ENCODE measurements at regions not wholly inside any gene's neighbourhood (a gene's known extent, or its start where the extent isn't known, plus 50 kb on each side); places are given as distances from the start of the nearest gene placed in this dataset.

- H3K9me3 ChIP-seq (replicated peaks; ENCODE audit: control insufficient read depth, insufficient read depth, low read depth, low read length): no peaks in the 10 kb centered on the region
- in situ Hi-C loops (cut with MboI): no loop called here
- no peaks in the 10 kb centered on the region for H3K79me2 ChIP-seq (ENCODE audit: control insufficient read depth, insufficient read depth, low read length)
- peaks cover 18 to 29% of the 10 kb centered on the region in 2 experiments for H3K4me1 ChIP-seq (replicated peaks in 1 of 2; ENCODE audit: control insufficient read depth in 2 of 2, insufficient read depth in 2 of 2, low read length in 2 of 2)
- no TSS peak for BruUV-seq (replicated peaks)
- intact Hi-C loops (cut with micrococcal nuclease): no loop called here
- TF ChIP-seq, protein P1, sequence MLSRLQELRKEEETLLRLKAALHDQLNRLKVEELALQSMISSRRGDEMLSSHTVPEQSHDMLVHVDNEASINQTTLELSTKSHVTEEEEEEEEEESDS (CRISPR knock-in tag; IDR thresholded peaks at IDR 0.05): no peak
- no peak for TF ChIP-seq ZNF431 (CRISPR knock-in tag; IDR thresholded peaks at IDR 0.05)
- POLR2A ChIA-PET: interaction anchor here (0.7 kb wide), 1 partner anchor 18 kb away, joined by 3 read pairs; no protein-coding TSS in a partner anchor
- H3K27me3 ChIP-seq (ENCODE audit: control insufficient read depth in 2 of 2, insufficient read depth in 2 of 2, low read length in 2 of 2): no peaks in the 10 kb centered on the region
- no peak overlapping the region for H3K9ac ChIP-seq (ENCODE audit: insufficient read depth in 1 of 2, low read depth in 2 of 2, low read length in 2 of 2)
- DNase-seq (ENCODE audit: extremely low read depth in 1 of 4, low spot score in 3 of 4): no peak
- 64% methylated on average over 5 of the region's 5 CpGs for WGBS (ENCODE audit: insufficient coverage, low coverage, missing lambda C conversion rate)
- FAIRE-seq: no peak
- no peak overlapping the region for H3K4me2 ChIP-seq (ENCODE audit: insufficient read depth, low read length)
- CTCF ChIA-PET (ENCODE audit: low intra/inter-chr PET ratio): no interaction called here
- no peaks in the 10 kb centered on the region for H3K9me1 ChIP-seq (ENCODE audit: control insufficient read depth, insufficient read depth, low read length)
- no peak overlapping the region for H2AFZ ChIP-seq (ENCODE audit: low read depth, low read length)
- no peak overlapping the region for H3K27ac ChIP-seq (ENCODE audit: extremely low read depth, low read depth, low read length)
- no peak overlapping the region for H3K4me3 ChIP-seq
- no peak for ATAC-seq
- no peaks in the 10 kb centered on the region for H4K20me1 ChIP-seq (replicated peaks; ENCODE audit: control insufficient read depth, insufficient read depth, low read length)
- no peaks in the 10 kb centered on the region for H3K36me3 ChIP-seq (ENCODE audit: control insufficient read depth, insufficient read depth, low read length)
Measured at GRCh38 chr5:124633209-124633608, 113.2 kb downstream of the ZNF608 start.

DNA sequence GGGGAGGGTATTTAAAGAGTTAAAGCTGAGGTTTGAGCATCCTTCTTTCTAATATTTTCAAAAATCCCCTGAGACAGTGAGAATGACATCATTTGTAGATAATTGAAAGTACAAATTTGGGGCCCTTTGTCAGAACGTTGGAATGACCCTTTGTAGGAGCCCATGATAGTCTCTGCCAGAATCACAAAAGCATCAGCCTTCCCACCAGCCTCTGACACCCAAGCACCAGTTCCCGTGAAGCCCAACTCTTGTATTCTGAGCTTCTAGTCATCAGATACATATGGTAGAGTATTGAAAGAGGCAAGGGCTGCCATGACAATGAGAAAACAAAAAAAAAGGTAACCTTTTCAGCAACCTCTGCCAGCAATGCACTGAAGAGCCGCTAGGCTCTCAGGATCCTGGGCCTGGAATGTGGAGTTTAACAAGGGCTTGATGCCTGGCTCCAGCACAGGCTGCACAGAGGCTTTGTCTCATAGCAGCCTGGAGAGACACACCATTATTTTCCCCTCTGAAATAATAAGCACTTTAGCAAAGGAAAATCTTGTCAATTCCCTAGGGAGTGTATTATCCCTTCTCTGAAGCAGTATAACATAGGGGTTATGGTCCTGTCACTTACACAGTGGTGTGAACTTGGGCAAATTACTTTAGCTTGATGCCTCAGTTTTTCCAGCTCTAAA lies 114.4 kb downstream of the ZNF608 start:
- H3K9me3 ChIP-seq (replicated peaks; ENCODE audit: control insufficient read depth, insufficient read depth, low read depth, low read length): no peaks in the 10 kb centered on the region
- 55% methylated on average over 3 of the region's 3 CpGs for WGBS (ENCODE audit: insufficient coverage, low coverage, missing lambda C conversion rate)
- no peaks in the 10 kb centered on the region for H3K79me2 ChIP-seq (ENCODE audit: control insufficient read depth, insufficient read depth, low read length)
- in situ Hi-C loops (cut with MboI): no loop called here
- no peak overlapping the region for H3K4me3 ChIP-seq
- H3K4me1 ChIP-seq (replicated peaks in 1 of 2; ENCODE audit: control insufficient read depth in 2 of 2, insufficient read depth in 2 of 2, low read length in 2 of 2): peaks cover 19 to 35% of the 10 kb centered on the region in 2 experiments
- no peak overlapping the region for H3K9ac ChIP-seq (ENCODE audit: insufficient read depth in 1 of 2, low read depth in 2 of 2, low read length in 2 of 2)
- no peak overlapping the region for H3K27ac ChIP-seq (ENCODE audit: extremely low read depth, low read depth, low read length)
- H3K9me1 ChIP-seq (ENCODE audit: control insufficient read depth, insufficient read depth, low read length): no peaks in the 10 kb centered on the region
- intact Hi-C loops (cut with micrococcal nuclease): no loop called here
- no peaks in the 10 kb centered on the region for H3K36me3 ChIP-seq (ENCODE audit: control insufficient read depth, insufficient read depth, low read length)
- no peak for ATAC-seq
- FAIRE-seq: no peak
- H2AFZ ChIP-seq (ENCODE audit: low read depth, low read length): no peak overlapping the region
- no peak overlapping the region for H3K4me2 ChIP-seq (ENCODE audit: insufficient read depth, low read length)
- ChIA-PET POLR2A (no interaction called here), CTCF (ENCODE audit: low intra/inter-chr PET ratio) (no interaction called here)
- DNase-seq (ENCODE audit: extremely low read depth in 1 of 4, low spot score in 3 of 4): no peak
- no peaks in the 10 kb centered on the region for H3K27me3 ChIP-seq (ENCODE audit: control insufficient read depth in 2 of 2, insufficient read depth in 2 of 2, low read length in 2 of 2)
- H4K20me1 ChIP-seq (replicated peaks; ENCODE audit: control insufficient read depth, insufficient read depth, low read length): no peaks in the 10 kb centered on the region
- BruUV-seq (replicated peaks): no TSS peak
- TF ChIP-seq ZNF175 (CRISPR knock-in tag; IDR thresholded peaks at IDR 0.05; ENCODE audit: low read depth) (no peak), COPS2 (conservative IDR thresholded peaks at IDR 0.05) (no peak), SRSF3 (IDR thresholded peaks at IDR 0.05; ENCODE audit: insufficient read depth, low read length) (no peak)
- TF ChIP-seq, protein P2, sequence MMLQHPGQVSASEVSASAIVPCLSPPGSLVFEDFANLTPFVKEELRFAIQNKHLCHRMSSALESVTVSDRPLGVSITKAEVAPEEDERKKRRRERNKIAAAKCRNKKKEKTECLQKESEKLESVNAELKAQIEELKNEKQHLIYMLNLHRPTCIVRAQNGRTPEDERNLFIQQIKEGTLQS (IDR thresholded peaks at IDR 0.05): no peak
- TF ChIP-seq, protein P2 (CRISPR knock-in tag; conservative IDR thresholded peaks at IDR 0.05): no peak
- TF ChIP-seq, protein P3, sequence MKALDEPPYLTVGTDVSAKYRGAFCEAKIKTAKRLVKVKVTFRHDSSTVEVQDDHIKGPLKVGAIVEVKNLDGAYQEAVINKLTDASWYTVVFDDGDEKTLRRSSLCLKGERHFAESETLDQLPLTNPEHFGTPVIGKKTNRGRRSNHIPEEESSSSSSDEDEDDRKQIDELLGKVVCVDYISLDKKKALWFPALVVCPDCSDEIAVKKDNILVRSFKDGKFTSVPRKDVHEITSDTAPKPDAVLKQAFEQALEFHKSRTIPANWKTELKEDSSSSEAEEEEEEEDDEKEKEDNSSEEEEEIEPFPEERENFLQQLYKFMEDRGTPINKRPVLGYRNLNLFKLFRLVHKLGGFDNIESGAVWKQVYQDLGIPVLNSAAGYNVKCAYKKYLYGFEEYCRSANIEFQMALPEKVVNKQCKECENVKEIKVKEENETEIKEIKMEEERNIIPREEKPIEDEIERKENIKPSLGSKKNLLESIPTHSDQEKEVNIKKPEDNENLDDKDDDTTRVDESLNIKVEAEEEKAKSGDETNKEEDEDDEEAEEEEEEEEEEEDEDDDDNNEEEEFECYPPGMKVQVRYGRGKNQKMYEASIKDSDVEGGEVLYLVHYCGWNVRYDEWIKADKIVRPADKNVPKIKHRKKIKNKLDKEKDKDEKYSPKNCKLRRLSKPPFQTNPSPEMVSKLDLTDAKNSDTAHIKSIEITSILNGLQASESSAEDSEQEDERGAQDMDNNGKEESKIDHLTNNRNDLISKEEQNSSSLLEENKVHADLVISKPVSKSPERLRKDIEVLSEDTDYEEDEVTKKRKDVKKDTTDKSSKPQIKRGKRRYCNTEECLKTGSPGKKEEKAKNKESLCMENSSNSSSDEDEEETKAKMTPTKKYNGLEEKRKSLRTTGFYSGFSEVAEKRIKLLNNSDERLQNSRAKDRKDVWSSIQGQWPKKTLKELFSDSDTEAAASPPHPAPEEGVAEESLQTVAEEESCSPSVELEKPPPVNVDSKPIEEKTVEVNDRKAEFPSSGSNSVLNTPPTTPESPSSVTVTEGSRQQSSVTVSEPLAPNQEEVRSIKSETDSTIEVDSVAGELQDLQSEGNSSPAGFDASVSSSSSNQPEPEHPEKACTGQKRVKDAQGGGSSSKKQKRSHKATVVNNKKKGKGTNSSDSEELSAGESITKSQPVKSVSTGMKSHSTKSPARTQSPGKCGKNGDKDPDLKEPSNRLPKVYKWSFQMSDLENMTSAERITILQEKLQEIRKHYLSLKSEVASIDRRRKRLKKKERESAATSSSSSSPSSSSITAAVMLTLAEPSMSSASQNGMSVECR (CRISPR knock-in tag; IDR thresholded peaks at IDR 0.05): no peak

Measured in K562 (cell line).